ENCODE measurements at regions not wholly inside any gene's neighbourhood (a gene's known extent, or its start where the extent isn't known, plus 50 kb on each side); places are given as distances from the start of the nearest gene placed in this dataset.

DNA sequence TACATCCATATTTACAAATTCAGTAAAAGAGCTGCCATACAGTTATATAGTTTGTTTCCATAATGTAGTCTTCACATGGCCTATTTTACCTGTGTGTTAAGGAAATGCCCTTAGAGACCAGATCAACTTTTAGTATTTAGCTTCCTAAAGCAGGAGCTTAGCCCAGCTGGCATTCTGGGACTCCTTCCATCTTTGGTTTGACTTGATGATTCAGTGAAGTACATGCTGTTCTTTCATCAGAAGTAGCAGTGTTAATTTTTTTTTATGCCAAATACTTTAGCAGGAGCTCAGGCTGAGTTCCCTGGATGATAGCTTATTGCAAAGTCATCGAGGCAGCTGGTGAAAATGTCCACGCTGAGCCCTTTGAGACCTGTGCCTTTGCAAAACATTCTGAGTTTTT is 101.0 kb downstream of the FOXG1 start:
- Histone ChIP-seq H3K4me3 (no peak overlapping the region), H3K9me3 (replicated peaks) (peaks cover 10% of the 10 kb centered on the region), H3K4me1 (no peaks in the 10 kb centered on the region), H3K27me3 (ENCODE audit: low read depth) (no peaks in the 10 kb centered on the region), H3K36me3 (no peaks in the 10 kb centered on the region), H3K27ac (replicated peaks) (no peak overlapping the region)
- TF ChIP-seq, protein P1, sequence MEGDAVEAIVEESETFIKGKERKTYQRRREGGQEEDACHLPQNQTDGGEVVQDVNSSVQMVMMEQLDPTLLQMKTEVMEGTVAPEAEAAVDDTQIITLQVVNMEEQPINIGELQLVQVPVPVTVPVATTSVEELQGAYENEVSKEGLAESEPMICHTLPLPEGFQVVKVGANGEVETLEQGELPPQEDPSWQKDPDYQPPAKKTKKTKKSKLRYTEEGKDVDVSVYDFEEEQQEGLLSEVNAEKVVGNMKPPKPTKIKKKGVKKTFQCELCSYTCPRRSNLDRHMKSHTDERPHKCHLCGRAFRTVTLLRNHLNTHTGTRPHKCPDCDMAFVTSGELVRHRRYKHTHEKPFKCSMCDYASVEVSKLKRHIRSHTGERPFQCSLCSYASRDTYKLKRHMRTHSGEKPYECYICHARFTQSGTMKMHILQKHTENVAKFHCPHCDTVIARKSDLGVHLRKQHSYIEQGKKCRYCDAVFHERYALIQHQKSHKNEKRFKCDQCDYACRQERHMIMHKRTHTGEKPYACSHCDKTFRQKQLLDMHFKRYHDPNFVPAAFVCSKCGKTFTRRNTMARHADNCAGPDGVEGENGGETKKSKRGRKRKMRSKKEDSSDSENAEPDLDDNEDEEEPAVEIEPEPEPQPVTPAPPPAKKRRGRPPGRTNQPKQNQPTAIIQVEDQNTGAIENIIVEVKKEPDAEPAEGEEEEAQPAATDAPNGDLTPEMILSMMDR (IDR thresholded peaks at IDR 0.05; ENCODE audit: borderline replicate concordance): no peak
- DNase-seq: no peak
- intact Hi-C loops (cut with micrococcal nuclease): no loop called here

DNA sequence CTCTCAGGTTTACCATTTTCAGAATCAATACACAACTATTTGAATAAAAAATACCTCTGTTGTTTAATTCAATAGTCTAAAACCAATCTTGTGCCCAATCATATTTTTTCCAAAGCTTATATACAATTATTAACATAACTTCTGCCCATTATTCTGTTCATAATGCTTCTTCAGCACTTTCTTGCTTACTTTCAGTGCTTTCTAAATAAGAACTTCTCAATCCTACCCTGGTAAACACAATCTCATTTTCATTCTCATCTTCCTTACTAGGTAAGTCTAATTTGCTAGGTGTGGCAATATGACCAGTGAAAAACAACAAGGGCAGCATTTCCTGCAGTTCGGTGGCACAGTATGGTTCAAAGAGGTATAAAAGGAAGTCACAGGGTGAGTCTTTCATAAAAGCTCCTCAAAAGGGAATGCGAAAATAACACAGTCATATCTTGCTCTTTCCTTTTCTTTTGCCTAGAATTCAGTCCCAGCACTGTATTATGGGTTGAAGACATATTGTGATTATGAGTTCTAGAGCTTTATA is 103.5 kb downstream of the FOXG1 start:
- TF ChIP-seq, protein P1 (IDR thresholded peaks at IDR 0.05; ENCODE audit: borderline replicate concordance): no peak
- intact Hi-C loops (cut with micrococcal nuclease): no loop called here
- Histone ChIP-seq H3K4me1 (no peaks in the 10 kb centered on the region), H3K36me3 (no peaks in the 10 kb centered on the region), H3K9me3 (replicated peaks) (peaks cover 4% of the 10 kb centered on the region), H3K27me3 (ENCODE audit: low read depth) (no peaks in the 10 kb centered on the region), H3K4me3 (no peak overlapping the region), H3K27ac (replicated peaks) (no peak overlapping the region)
- DNase-seq: no peak

DNA sequence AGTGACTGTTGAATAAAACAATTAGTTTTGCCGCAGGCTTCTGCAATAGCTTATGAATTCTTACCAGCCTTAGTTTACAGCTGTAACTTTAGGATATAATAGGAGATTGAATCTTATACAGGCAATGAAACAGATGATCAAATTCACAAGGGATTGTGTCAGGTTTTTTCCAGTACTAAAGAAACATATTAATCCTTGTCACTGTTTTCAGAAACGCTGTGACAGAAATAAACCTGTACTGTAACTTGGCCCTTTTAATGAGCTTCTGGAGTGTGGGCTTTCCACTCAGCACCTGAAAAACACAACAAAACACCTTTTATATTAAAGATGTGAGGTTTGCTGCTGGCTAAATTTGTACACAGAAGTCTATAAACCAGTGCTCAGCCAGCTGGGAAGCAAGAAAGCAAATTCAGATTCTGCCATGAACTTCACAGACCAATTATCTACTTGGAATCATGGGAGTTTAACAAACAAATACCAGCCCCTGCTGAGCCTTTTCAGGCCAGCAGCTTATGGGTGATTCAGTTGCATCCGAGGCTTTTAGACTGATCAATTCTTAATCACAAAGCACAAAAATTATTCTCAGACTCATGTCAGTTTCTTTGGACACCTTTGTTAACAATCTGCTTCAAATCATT is 109.5 kb downstream of the FOXG1 start:
- Histone ChIP-seq H3K4me3 (no peak overlapping the region), H3K27ac (replicated peaks) (no peak overlapping the region), H3K36me3 (no peaks in the 10 kb centered on the region), H3K27me3 (ENCODE audit: low read depth) (no peaks in the 10 kb centered on the region), H3K4me1 (no peaks in the 10 kb centered on the region), H3K9me3 (replicated peaks) (no peaks in the 10 kb centered on the region)
- DNase-seq: no peak
- intact Hi-C loops (cut with micrococcal nuclease): no loop called here
- TF ChIP-seq, protein P1 (IDR thresholded peaks at IDR 0.05; ENCODE audit: borderline replicate concordance): no peak

DNA sequence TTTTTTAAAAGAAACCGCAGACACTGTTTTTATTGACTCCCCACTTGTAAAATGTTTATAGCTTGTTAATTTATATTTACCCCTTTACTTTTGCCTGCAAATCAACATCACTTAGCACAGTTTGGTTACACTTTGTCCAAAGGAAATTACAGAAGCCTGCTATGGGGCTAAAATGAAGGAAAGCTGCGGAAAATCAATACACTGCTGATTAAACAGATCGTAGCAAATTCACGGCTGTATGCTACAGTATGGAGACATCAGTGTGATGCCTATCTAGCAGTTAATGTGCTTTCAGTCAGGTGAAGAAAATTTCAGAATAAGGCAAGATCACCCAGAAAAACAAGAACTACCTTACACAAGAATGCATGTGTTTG is 110.0 kb downstream of the FOXG1 start:
- DNase-seq: no peak
- TF ChIP-seq, protein P1 (IDR thresholded peaks at IDR 0.05; ENCODE audit: borderline replicate concordance): no peak
- no peaks in the 10 kb centered on the region for H3K27me3 ChIP-seq (ENCODE audit: low read depth)
- intact Hi-C loops (cut with micrococcal nuclease): no loop called here
- H3K4me3 ChIP-seq: no peak overlapping the region
- no peaks in the 10 kb centered on the region for H3K9me3 ChIP-seq (replicated peaks)
- H3K4me1 ChIP-seq: no peaks in the 10 kb centered on the region
- no peaks in the 10 kb centered on the region for H3K36me3 ChIP-seq
- no peak overlapping the region for H3K27ac ChIP-seq (replicated peaks)

DNA sequence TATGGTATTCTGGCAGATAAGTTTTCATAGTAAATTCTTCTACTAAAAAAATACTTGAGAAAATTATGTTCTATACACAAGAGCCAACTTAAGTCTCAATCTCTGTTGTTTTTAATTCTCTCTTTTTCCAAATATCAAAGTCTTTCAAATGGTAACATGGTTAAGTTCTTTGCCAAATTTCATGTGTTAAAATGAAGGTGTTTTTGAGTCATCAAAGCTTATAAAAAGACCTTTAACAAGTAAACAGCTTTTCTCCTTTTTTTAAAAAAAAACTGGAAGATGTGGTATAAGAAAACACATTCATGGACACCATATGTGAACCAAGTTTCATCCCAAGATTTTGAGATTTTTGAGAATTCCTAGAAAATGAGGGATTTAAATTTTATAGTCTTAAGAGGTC is 111.3 kb downstream of the FOXG1 start:
- DNase-seq: no peak
- intact Hi-C loops (cut with micrococcal nuclease): no loop called here

More for the DNA sequence above, 111.3 kb downstream of the FOXG1 start:
- no peaks in the 10 kb centered on the region for H3K36me3 ChIP-seq
- H3K9me3 ChIP-seq (replicated peaks): no peaks in the 10 kb centered on the region
- H3K4me1 ChIP-seq: no peaks in the 10 kb centered on the region
- H3K27me3 ChIP-seq (ENCODE audit: low read depth): no peaks in the 10 kb centered on the region
- no peak overlapping the region for H3K27ac ChIP-seq (replicated peaks)
- H3K4me3 ChIP-seq: no peak overlapping the region
- TF ChIP-seq, protein P1 (IDR thresholded peaks at IDR 0.05; ENCODE audit: borderline replicate concordance): no peak
